ENCODE measurements at regions not wholly inside any gene's neighbourhood (a gene's known extent, or its start where the extent isn't known, plus 50 kb on each side); places are given as distances from the start of the nearest gene placed in this dataset.
A peak's percentile ranks its signal among the peaks of the same experiment; 100 is the strongest.

- no peak for DNase-seq (ENCODE audit: low read depth)
- TF ChIP-seq CTCF (IDR thresholded peaks at IDR 0.05; ENCODE audit: control insufficient read depth, insufficient read depth, low read depth, low read length, missing control alignments): no peak
- H3K4me3 ChIP-seq (ENCODE audit: control insufficient read depth, low read depth, low read length): no peak overlapping the region
Measured at GRCh38 chr12:107344035-107344808, 250.9 kb upstream of the CRY1 start.

GRCh38 chr12:107347261-107347660, 253.9 kb upstream of the CRY1 start:
- TF ChIP-seq CTCF (IDR thresholded peaks at IDR 0.05; ENCODE audit: control insufficient read depth, insufficient read depth, low read depth, low read length, missing control alignments): no peak

GRCh38 chr12:107349008-107349747, 255.8 kb upstream of the CRY1 start:
- TF ChIP-seq CTCF (IDR thresholded peaks at IDR 0.05; ENCODE audit: control insufficient read depth, insufficient read depth, low read depth, low read length, missing control alignments): no peak
- no peak overlapping the region for H3K4me3 ChIP-seq (ENCODE audit: control insufficient read depth, low read depth, low read length)
- DNase-seq (ENCODE audit: low read depth): peak; percentile 35

More at GRCh38 chr12:107347261-107347660, 253.9 kb upstream of the CRY1 start:
- H3K4me3 ChIP-seq (ENCODE audit: control insufficient read depth, low read depth, low read length): no peak overlapping the region
- no peak for DNase-seq (ENCODE audit: low read depth)

GRCh38 chr12:107349839-107350238, 256.5 kb upstream of the CRY1 start:
- no peak overlapping the region for H3K4me3 ChIP-seq (ENCODE audit: control insufficient read depth, low read depth, low read length)
- DNase-seq (ENCODE audit: low read depth): no peak
- no peak for TF ChIP-seq CTCF (IDR thresholded peaks at IDR 0.05; ENCODE audit: control insufficient read depth, insufficient read depth, low read depth, low read length, missing control alignments)

- no peak overlapping the region for H3K4me3 ChIP-seq (ENCODE audit: control insufficient read depth, low read depth, low read length)
- DNase-seq (ENCODE audit: low read depth): no peak
- no peak for TF ChIP-seq CTCF (IDR thresholded peaks at IDR 0.05; ENCODE audit: control insufficient read depth, insufficient read depth, low read depth, low read length, missing control alignments)
Measured at GRCh38 chr12:107351109-107351508, 257.8 kb upstream of the CRY1 start.

DNA sequence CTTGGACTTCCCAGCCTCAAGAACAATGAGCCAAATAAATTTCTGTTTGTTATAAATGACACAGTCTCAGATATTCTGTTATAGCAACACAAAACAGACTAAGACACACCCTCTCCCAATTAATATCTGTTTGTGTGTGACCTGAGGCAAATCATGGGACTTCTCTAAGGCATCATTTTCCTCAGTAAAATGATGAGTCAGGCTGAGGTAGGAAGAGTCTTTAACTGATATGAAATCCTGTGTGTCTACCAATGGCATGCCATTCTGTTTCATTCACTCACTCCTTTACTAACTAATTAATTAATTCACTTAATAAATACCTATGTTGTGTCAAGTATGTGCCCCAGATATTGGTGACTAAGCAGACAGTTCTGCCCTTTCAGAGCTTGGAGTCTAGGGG, 258.4 kb upstream of the CRY1 start:
- TF ChIP-seq CTCF (IDR thresholded peaks at IDR 0.05; ENCODE audit: control insufficient read depth, insufficient read depth, low read depth, low read length, missing control alignments): no peak

More for the DNA sequence above, 258.4 kb upstream of the CRY1 start:
- DNase-seq (ENCODE audit: low read depth): no peak
- no peak overlapping the region for H3K4me3 ChIP-seq (ENCODE audit: control insufficient read depth, low read depth, low read length)

Data from AG09309 (cell line).